ENCODE measurements at regions not wholly inside any gene's neighbourhood (a gene's known extent, or its start where the extent isn't known, plus 50 kb on each side); places are given as distances from the start of the nearest gene placed in this dataset.

GRCh38 chr1:91575909-91576519, 75.4 kb downstream of the CDC7 start:
- DNase-seq (ENCODE audit: low spot score): no peak
- intact Hi-C loops (cut with DNase I): loop anchor here in 1 of 2 donors (10.0 kb wide), 1 partner anchor 159 kb away; no protein-coding TSS in a partner anchor

GRCh38 chr1:91578320-91579109, 77.9 kb downstream of the CDC7 start:
- intact Hi-C loops (cut with DNase I): loop anchor here in 1 of 2 donors (10.0 kb wide), 1 partner anchor 156 kb away; no protein-coding TSS in a partner anchor
- no peak for DNase-seq (ENCODE audit: low spot score)

- DNase-seq (ENCODE audit: low spot score): no peak
- intact Hi-C loops (cut with DNase I): loop anchor here in 1 of 2 donors (10.0 kb wide), 1 partner anchor 155 kb away; no protein-coding TSS in a partner anchor
These were observed 79.1 kb downstream of the CDC7 start for GRCh38 chr1:91579658-91580228.

DNA sequence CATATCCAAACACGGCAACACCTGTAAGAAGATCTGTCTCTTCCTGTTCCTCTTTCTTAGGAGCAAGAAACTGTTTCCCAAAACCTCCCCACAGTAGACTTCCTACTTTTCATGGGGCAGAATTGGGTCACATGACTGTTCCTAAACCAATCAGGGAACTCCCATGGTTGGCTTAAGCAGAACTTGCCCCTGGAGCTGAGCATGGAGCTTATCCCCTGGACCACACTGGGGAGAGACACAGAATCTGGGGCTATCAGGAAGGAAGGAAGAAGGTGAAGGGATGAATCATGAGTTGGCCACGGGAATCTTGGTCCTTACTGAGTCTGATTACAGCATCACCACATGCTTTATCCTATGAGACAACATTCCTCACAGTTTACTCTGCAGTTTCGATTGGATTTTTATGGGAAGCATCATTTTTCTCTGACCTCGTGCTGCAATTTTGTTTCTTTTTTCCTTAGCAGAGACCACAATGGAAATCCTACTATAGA, 81.8 kb downstream of the CDC7 start:
- intact Hi-C loops (cut with DNase I): no loop called here
- no peak for DNase-seq (ENCODE audit: low spot score)

GRCh38 chr1:91583326-91583755, 82.7 kb downstream of the CDC7 start:
- intact Hi-C loops (cut with DNase I): no loop called here
- DNase-seq (ENCODE audit: low spot score): no peak

GRCh38 chr1:91584309-91584708, 83.7 kb downstream of the CDC7 start:
- no peak for DNase-seq (ENCODE audit: low spot score)
- intact Hi-C loops (cut with DNase I): no loop called here

DNA sequence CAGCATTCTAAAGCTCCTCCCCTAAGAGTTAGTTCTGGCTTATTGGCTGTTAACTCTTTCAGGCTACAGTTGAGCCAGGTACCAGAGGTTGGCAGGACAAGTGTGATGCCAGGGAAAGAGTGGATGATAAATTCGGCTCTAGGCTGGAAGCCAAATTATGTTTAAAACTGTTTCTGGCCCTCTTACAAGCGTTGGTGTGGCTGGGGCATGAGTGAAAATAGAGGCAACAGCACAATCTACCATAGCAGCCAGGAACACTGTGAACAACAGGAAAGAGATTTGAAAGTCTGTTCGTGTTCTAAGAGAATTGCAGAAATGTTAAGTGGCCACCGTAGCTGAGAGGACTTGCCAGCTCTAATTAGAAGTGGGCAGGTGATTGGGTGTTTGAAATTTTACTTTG, 84.2 kb downstream of the CDC7 start:
- intact Hi-C loops (cut with DNase I): no loop called here
- no peak for DNase-seq (ENCODE audit: low spot score)

- DNase-seq (ENCODE audit: low spot score): no peak
- intact Hi-C loops (cut with DNase I): no loop called here
These were observed 84.9 kb downstream of the CDC7 start for GRCh38 chr1:91585502-91585901.

- no peak for DNase-seq (ENCODE audit: low spot score)
- intact Hi-C loops (cut with DNase I): no loop called here
These were observed 85.3 kb downstream of the CDC7 start for GRCh38 chr1:91585982-91586381.

- no peak for DNase-seq (ENCODE audit: low spot score)
- intact Hi-C loops (cut with DNase I): no loop called here
These were observed 88.8 kb downstream of the CDC7 start for GRCh38 chr1:91589437-91589836.

DNA sequence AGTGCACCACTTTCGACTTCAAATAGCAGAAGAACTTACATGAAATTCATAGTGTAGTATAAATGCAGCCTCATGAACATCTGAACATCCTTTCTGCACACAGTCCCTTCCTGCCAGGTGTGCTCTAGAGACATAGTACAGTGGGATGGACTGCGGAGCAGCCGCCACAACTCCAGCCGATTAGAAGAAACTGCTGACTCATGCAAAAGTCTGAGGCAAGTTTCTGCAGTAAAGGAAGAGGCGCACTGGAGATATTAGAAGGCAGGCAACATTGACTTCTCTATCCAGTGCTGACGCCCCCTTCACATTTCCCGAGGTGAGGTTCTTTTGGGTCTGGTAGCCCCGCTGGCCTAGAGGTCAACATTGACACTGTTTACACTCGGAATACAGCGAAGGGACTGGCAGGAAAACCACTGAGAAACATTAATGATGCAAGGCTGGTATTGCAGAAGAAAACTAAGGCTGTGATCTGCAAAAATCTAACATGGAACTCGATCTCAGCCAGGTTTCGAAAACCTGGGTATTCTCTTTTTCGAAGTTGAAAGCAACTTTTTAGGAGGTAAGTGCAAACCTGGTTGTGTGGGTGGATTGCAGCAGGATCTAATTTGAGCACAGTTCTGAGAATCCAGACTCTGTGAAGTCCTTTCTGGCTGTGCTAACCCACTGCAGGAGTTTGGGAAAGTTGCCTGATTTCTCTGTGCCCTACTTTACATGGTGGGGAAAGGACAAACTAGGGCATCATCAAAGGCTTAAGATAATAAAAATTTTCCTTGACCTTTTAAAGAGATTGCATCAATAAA, 90.7 kb downstream of the CDC7 start:
- no peak for DNase-seq (ENCODE audit: low spot score)
- intact Hi-C loops (cut with DNase I): no loop called here

DNA sequence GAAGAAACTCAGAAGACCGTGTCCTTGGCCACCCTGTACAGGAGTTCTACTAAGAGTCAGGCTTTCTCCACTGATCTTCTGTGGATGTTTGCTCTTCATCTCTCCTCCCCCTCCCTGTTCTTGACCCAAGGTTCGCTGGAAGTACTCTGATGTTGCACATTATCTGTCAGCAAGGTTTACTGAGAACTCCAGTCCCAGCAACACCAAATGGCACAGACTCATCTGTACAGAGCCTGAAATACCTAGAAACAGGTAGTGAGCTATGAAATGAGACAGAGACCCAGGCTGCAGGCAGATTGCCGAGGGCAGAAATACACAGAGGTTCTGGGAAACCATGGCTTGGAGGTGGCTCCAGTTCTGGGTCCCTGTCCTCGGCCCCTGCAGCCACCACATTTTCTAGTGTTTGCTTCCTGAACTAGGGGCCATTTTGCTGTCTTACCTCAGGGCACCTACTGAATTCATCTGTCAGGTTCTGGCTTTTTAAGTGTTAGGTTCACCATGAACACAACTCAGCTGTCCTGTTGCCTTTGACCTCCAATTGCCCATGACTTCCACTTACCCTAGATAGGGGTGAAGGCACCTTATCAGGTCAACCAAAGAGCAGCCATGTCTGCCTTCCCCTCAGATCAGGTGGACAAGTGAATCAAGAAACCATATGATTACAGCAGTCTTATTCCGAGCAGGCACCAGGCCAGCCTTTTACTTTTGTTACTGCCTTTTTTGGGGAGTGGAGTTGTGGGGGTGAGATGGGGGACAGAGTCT, 92.2 kb downstream of the CDC7 start:
- intact Hi-C loops (cut with DNase I): no loop called here
- DNase-seq (ENCODE audit: low spot score): no peak

DNA sequence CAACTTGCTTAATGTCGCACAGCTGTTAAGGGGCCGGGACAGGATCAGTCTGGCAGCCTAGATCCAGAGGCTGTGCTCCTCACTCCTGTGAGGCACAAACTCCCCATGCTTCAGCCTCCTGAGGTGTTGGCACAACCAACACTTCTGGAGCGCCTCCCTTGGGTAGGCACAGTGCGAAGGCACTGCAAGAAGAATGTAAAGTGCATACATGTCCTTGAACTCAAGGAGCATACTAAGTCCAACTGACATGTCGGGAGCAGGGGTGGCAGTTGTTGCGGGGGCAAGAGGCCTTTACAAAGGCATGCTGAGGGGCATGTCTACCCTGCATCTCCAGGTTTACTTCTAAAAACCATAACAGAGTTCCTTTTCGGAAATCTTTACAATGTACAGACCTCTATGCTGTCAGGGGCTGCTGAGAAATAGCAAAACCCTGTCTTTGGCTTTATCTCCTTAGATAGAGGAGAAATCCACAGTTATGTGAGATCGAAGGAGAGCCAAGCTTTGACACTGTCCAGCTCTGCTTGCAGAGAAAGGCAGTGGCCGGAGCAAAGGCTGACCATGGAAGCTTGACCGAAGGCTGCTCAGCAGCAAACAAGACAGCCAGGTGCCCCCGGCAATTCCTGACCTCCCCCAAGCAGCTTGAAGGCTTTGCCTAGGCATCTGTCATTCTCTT, 93.9 kb downstream of the CDC7 start:
- intact Hi-C loops (cut with DNase I): no loop called here
- no peak for DNase-seq (ENCODE audit: low spot score)

DNA sequence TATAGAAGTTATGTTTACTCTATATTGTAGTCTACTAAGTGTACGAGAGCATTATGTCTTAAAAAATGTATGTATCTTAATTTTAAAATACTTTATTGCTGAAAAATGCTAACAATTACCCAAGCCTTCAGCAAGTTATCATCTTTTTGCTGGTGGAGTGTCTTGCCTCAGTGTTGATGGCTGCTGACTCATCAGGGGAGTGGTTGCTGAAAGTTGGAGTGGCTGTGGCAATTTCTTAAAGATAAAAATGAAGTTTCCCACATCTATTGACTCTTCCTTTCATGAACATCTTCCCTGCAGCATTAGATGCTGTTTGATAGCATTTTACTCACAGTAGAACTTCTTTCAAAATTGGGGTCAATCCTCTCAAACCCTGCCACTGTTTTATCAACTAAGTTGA, 95.8 kb downstream of the CDC7 start:
- no peak for DNase-seq (ENCODE audit: low spot score)
- intact Hi-C loops (cut with DNase I): no loop called here

DNA sequence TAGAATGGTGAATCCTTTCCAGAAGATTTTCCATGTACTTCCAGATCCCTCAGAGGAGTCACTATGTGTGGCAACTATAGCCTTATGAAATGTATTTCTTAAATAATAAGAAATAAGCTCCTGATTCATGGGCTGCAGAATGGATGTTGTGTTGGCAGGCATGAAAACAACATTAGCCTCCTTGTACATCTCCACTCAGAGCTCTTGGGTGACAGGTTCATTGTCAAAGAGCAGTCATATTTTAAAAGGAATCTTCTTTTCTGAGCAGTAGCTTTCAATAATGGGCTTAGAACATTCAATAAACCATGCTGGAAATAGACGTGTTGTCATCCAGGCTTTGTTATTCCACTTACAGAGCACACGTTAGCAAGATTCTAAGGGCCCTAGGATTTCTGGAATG, 96.6 kb downstream of the CDC7 start:
- intact Hi-C loops (cut with DNase I): no loop called here
- DNase-seq (ENCODE audit: low spot score): no peak

GRCh38 chr1:91600431-91601337, 100.0 kb downstream of the CDC7 start:
- intact Hi-C loops (cut with DNase I): no loop called here
- DNase-seq (ENCODE audit: low spot score): no peak

All from posterior vena cava (tissue), 2 donors.